Activated naive CD4-positive, alpha-beta T cell treated with anti-CD3 and anti-CD28 coated beads for 36 hours (primary cell): ENCODE measurements at regions not wholly inside any gene's neighbourhood (a gene's known extent, or its start where the extent isn't known, plus 50 kb on each side); places are given as distances from the start of the nearest gene placed in this dataset.
"Not testable (repeated sequence)": the region's sequence is repeated elsewhere in the genome, so short reads cannot be mapped to it uniquely, and the experiment has no call there.

ENCODE experiments used
- CTCF ChIA-PET: fragments of 350-600 bp; sonication (Branson Sonifier 250); formaldehyde crosslinking; loops from one replicate; lab custom pipeline; 2021; ENCODE audit warnings: antibody characterized with exemption; lab: Charles Lee
- DNase-seq: peaks from one replicate; pipeline ENCODE4 v3.0.0-alpha.2; 2020
- H3K27ac Mint-ChIP-seq: one replicate; pipeline ENCODE4 v1.8.0; 2021; ENCODE audit warnings: mild to moderate bottlenecking, mixed read lengths
- H3K27me3 Mint-ChIP-seq: one replicate; pipeline ENCODE4 v1.8.0; 2021; ENCODE audit warnings: low read depth, mixed read lengths
- H3K36me3 Mint-ChIP-seq: one replicate; pipeline ENCODE4 v1.8.0; 2021; ENCODE audit warnings: low read depth, mixed read lengths
- H3K4me1 Mint-ChIP-seq: one replicate; pipeline ENCODE4 v1.8.0; 2021; ENCODE audit warnings: low read depth, mixed read lengths
- H3K4me3 Mint-ChIP-seq: one replicate; pipeline ENCODE4 v1.8.0; 2021; ENCODE audit warnings: mild to moderate bottlenecking, moderate library complexity, mixed read lengths
- H3K9me3 Mint-ChIP-seq: one replicate; pipeline ENCODE4 v1.8.0; 2021; ENCODE audit warnings: mixed read lengths
- intact Hi-C: fragments of 100-400 bp; cut with micrococcal nuclease; formaldehyde crosslinking; loops from one replicate; pipeline ENCODE4 v1.15.1; 2023

GRCh38 chr6:140817176-140817575 is 1315.5 kb upstream of the GJE1 start:
- CTCF ChIA-PET: no interaction called here
- H3K27ac Mint-ChIP-seq: no peak overlapping the region
- intact Hi-C loops: no loop called here
- H3K36me3 Mint-ChIP-seq: no peaks in the 10 kb centered on the region
- no peak overlapping the region for H3K4me3 Mint-ChIP-seq
- no peaks in the 10 kb centered on the region for H3K4me1 Mint-ChIP-seq
- H3K27me3 Mint-ChIP-seq: peaks cover under 1% of the 10 kb centered on the region
- no peaks in the 10 kb centered on the region for H3K9me3 Mint-ChIP-seq
- DNase-seq: no peak

- Mint-ChIP-seq H3K4me1 (no peaks in the 10 kb centered on the region), H3K36me3 (no peaks in the 10 kb centered on the region), H3K4me3 (no peak overlapping the region), H3K27me3 (no peaks in the 10 kb centered on the region), H3K27ac (no peak overlapping the region), H3K9me3 (no peaks in the 10 kb centered on the region)
- CTCF ChIA-PET: no interaction called here
- intact Hi-C loops: no loop called here
- DNase-seq: no peak
Observed at GRCh38 chr6:140816681-140817080, 1316.0 kb upstream of the GJE1 start.

GRCh38 chr6:140812636-140813035 is 1320.1 kb upstream of the GJE1 start:
- no peaks in the 10 kb centered on the region for H3K9me3 Mint-ChIP-seq
- H3K36me3 Mint-ChIP-seq: no peaks in the 10 kb centered on the region
- intact Hi-C loops: no loop called here
- no peak overlapping the region for H3K4me3 Mint-ChIP-seq
- no peak overlapping the region for H3K27ac Mint-ChIP-seq
- peaks cover 3% of the 10 kb centered on the region for H3K27me3 Mint-ChIP-seq
- CTCF ChIA-PET: interaction anchor here (0.6 kb wide), 1 partner anchor 923 kb away, joined by 3 read pairs; no protein-coding TSS in a partner anchor
- no peak for DNase-seq
- H3K4me1 Mint-ChIP-seq: peaks cover 5% of the 10 kb centered on the region

GRCh38 chr6:140811642-140812041 is 1321.1 kb upstream of the GJE1 start:
- Mint-ChIP-seq H3K4me1 (peaks cover 5% of the 10 kb centered on the region), H3K36me3 (no peaks in the 10 kb centered on the region), H3K9me3 (no peaks in the 10 kb centered on the region), H3K27ac (no peak overlapping the region), H3K27me3 (peaks cover 3% of the 10 kb centered on the region), H3K4me3 (no peak overlapping the region)
- DNase-seq: no peak
- CTCF ChIA-PET: no interaction called here
- intact Hi-C loops: no loop called here

GRCh38 chr6:140809694-140810101 is 1323.0 kb upstream of the GJE1 start:
- H3K4me3 Mint-ChIP-seq: no peak overlapping the region

GRCh38 chr6:140806431-140806830 is 1326.3 kb upstream of the GJE1 start:
- CTCF ChIA-PET: interaction anchor here (0.5 to 0.6 kb wide), 2 partner anchors 532 to 1501 kb away, joined by 3 read pairs; no protein-coding TSS in a partner anchor
- Mint-ChIP-seq H3K4me1 (peaks cover 5% of the 10 kb centered on the region), H3K36me3 (no peaks in the 10 kb centered on the region), H3K27ac (no peak overlapping the region), H3K4me3 (no peak overlapping the region), H3K27me3 (peaks cover 7% of the 10 kb centered on the region), H3K9me3 (no peaks in the 10 kb centered on the region)
- intact Hi-C loops: loop anchor here (10.0 kb wide), 1 partner anchor 758 kb away; no protein-coding TSS in a partner anchor
- DNase-seq: no peak

More at GRCh38 chr6:140809694-140810101, 1323.0 kb upstream of the GJE1 start:
- DNase-seq: no peak
- Mint-ChIP-seq H3K27me3 (peaks cover 3% of the 10 kb centered on the region), H3K9me3 (no peaks in the 10 kb centered on the region), H3K27ac (no peak overlapping the region), H3K36me3 (no peaks in the 10 kb centered on the region), H3K4me1 (peaks cover 5% of the 10 kb centered on the region)
- intact Hi-C loops: loop anchor here (1.0 to 10.0 kb wide), 4 partner anchors 35 to 755 kb away; no protein-coding TSS in a partner anchor
- CTCF ChIA-PET: no interaction called here

- Mint-ChIP-seq H3K27ac (no peak overlapping the region), H3K27me3 (no peaks in the 10 kb centered on the region), H3K36me3 (no peaks in the 10 kb centered on the region), H3K4me1 (no peaks in the 10 kb centered on the region), H3K9me3 (peaks cover 3% of the 10 kb centered on the region), H3K4me3 (no peak overlapping the region)
- CTCF ChIA-PET: no interaction called here
- intact Hi-C loops: no loop called here
- DNase-seq: no peak
Observed at GRCh38 chr6:140794544-140794943, 1338.2 kb upstream of the GJE1 start.

GRCh38 chr6:140790109-140790508 is 1342.6 kb upstream of the GJE1 start:
- H3K4me1 Mint-ChIP-seq: no peaks in the 10 kb centered on the region
- H3K36me3 Mint-ChIP-seq: no peaks in the 10 kb centered on the region
- H3K9me3 Mint-ChIP-seq: peaks cover 3% of the 10 kb centered on the region
- CTCF ChIA-PET: no interaction called here
- no peak overlapping the region for H3K4me3 Mint-ChIP-seq
- intact Hi-C loops: no loop called here
- H3K27ac Mint-ChIP-seq: no peak overlapping the region
- H3K27me3 Mint-ChIP-seq: no peaks in the 10 kb centered on the region
- no peak for DNase-seq

GRCh38 chr6:140789466-140789865 is 1343.3 kb upstream of the GJE1 start:
- Mint-ChIP-seq H3K36me3 (no peaks in the 10 kb centered on the region), H3K4me3 (no peak overlapping the region), H3K27ac (no peak overlapping the region), H3K27me3 (no peaks in the 10 kb centered on the region), H3K9me3 (peaks cover 3% of the 10 kb centered on the region), H3K4me1 (no peaks in the 10 kb centered on the region)
- intact Hi-C loops: no loop called here
- CTCF ChIA-PET: no interaction called here
- no peak for DNase-seq

GRCh38 chr6:140785926-140786325 is 1346.8 kb upstream of the GJE1 start:
- intact Hi-C loops: no loop called here
- CTCF ChIA-PET: no interaction called here

GRCh38 chr6:140784573-140784972 is 1348.2 kb upstream of the GJE1 start:
- no peaks in the 10 kb centered on the region for H3K9me3 Mint-ChIP-seq
- CTCF ChIA-PET: no interaction called here
- no peaks in the 10 kb centered on the region for H3K27me3 Mint-ChIP-seq
- no peak overlapping the region for H3K4me3 Mint-ChIP-seq
- no peaks in the 10 kb centered on the region for H3K4me1 Mint-ChIP-seq
- no peak for DNase-seq
- intact Hi-C loops: no loop called here
- no peaks in the 10 kb centered on the region for H3K36me3 Mint-ChIP-seq
- no peak overlapping the region for H3K27ac Mint-ChIP-seq

More at GRCh38 chr6:140785926-140786325, 1346.8 kb upstream of the GJE1 start:
- no peaks in the 10 kb centered on the region for H3K36me3 Mint-ChIP-seq
- H3K27me3 Mint-ChIP-seq: no peaks in the 10 kb centered on the region
- H3K9me3 Mint-ChIP-seq: no peaks in the 10 kb centered on the region
- no peak overlapping the region for H3K27ac Mint-ChIP-seq
- no peaks in the 10 kb centered on the region for H3K4me1 Mint-ChIP-seq
- H3K4me3 Mint-ChIP-seq: no peak overlapping the region
- no peak for DNase-seq

- intact Hi-C loops, H3K4me1 Mint-ChIP-seq, DNase-seq, H3K36me3 Mint-ChIP-seq, H3K9me3 Mint-ChIP-seq, H3K27ac Mint-ChIP-seq, CTCF ChIA-PET, H3K27me3 Mint-ChIP-seq, H3K4me3 Mint-ChIP-seq: not testable (repeated sequence)
Observed at GRCh38 chr6:140783504-140783903, 1349.2 kb upstream of the GJE1 start.

GRCh38 chr6:140782941-140783340 is 1349.8 kb upstream of the GJE1 start:
- Mint-ChIP-seq H3K4me3 (no peak overlapping the region), H3K4me1 (no peaks in the 10 kb centered on the region), H3K36me3 (no peaks in the 10 kb centered on the region), H3K9me3 (no peaks in the 10 kb centered on the region), H3K27me3 (no peaks in the 10 kb centered on the region), H3K27ac (no peak overlapping the region)
- DNase-seq: no peak
- CTCF ChIA-PET: no interaction called here
- intact Hi-C loops: no loop called here
